Activated CD4-positive, alpha-beta memory T cell treated with anti-CD3 and anti-CD28 coated beads for 36 hours (primary cell): ENCODE measurements at regions not wholly inside any gene's neighbourhood (a gene's known extent, or its start where the extent isn't known, plus 50 kb on each side); places are given as distances from the start of the nearest gene placed in this dataset.
A peak's percentile ranks its signal among the peaks of the same experiment; 100 is the strongest.

Source experiments
- CTCF ChIA-PET: fragments of 350-600 bp; sonication (Branson Sonifier 250); formaldehyde crosslinking; loops from one replicate; lab custom pipeline; 2021; ENCODE audit warnings: antibody characterized with exemption, inconsistent platforms; lab: Charles Lee
- POLR2A ChIA-PET: fragments of 350-600 bp; sonication (Branson Sonifier 250); formaldehyde crosslinking; loops from one replicate; lab custom pipeline; 2021; ENCODE audit warnings: antibody characterized with exemption; lab: Charles Lee
- DNase-seq: peaks from one replicate; pipeline ENCODE4 v3.0.0-alpha.2; 2020
- H3K27ac Mint-ChIP-seq: one replicate; pipeline ENCODE4 v1.8.0; 2021; ENCODE audit warnings: mixed read lengths
- H3K27me3 Mint-ChIP-seq: one replicate; pipeline ENCODE4 v1.8.0; 2021; ENCODE audit warnings: mixed read lengths
- H3K36me3 Mint-ChIP-seq: one replicate; pipeline ENCODE4 v1.8.0; 2021; ENCODE audit warnings: mixed read lengths
- H3K4me1 Mint-ChIP-seq: one replicate; pipeline ENCODE4 v1.8.0; 2021; ENCODE audit warnings: low read depth, mixed read lengths
- H3K4me3 Mint-ChIP-seq: one replicate; pipeline ENCODE4 v1.8.0; 2021; ENCODE audit warnings: mild to moderate bottlenecking, mixed read lengths
- H3K9me3 Mint-ChIP-seq: one replicate; pipeline ENCODE4 v1.8.0; 2021; ENCODE audit warnings: mixed read lengths
- intact Hi-C: fragments of 100-400 bp; cut with micrococcal nuclease; formaldehyde crosslinking; loops from one replicate; pipeline ENCODE4 v1.15.1; 2023

DNA sequence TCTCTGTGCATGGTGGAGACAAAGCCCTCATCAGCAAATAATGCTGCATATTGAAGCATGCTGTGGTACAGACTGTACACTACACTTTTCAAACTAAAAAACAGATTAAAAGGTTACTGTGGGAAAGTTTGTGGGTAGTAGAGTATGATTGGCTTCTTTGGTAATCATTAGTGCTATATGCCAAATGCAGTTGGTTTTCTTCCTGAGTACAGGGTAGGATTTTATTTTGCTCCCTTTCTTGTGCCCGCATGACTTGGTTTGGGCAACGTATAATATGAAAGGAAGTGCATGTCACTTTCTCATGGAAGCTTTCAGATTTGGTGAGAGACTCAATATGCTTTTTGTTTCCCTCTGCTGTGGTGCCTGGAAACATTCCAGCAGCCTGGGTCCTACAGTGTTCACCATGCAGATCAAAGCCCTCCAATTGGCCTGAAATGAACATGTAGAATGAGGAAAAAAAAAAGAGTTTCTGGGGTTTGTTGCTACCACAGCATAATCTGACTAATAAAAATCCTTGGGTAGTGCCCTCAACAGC, 270.7 kb upstream of the ADGRB3 start:
- Mint-ChIP-seq H3K27me3 (no peaks in the 10 kb centered on the region), H3K27ac (no peak overlapping the region), H3K4me1 (no peaks in the 10 kb centered on the region), H3K36me3 (no peaks in the 10 kb centered on the region), H3K4me3 (no peak overlapping the region), H3K9me3 (peaks cover 17% of the 10 kb centered on the region)
- intact Hi-C loops, result no loop called here
- no peak for DNase-seq
- ChIA-PET POLR2A (interaction anchor here (0.6 kb wide), 1 partner anchor 1013 kb away, joined by 3 read pairs; no protein-coding TSS in a partner anchor), CTCF (no interaction called here)

- POLR2A ChIA-PET, result no interaction called here
- CTCF ChIA-PET, result no interaction called here
- no peaks in the 10 kb centered on the region for H3K27me3 Mint-ChIP-seq
- intact Hi-C loops, result no loop called here
- H3K9me3 Mint-ChIP-seq, result peaks cover 3% of the 10 kb centered on the region
- no peaks in the 10 kb centered on the region for H3K4me1 Mint-ChIP-seq
- H3K36me3 Mint-ChIP-seq, result no peaks in the 10 kb centered on the region
- DNase-seq, result peak; percentile 11
- no peak overlapping the region for H3K4me3 Mint-ChIP-seq
- no peak overlapping the region for H3K27ac Mint-ChIP-seq
These were observed 291.2 kb upstream of the ADGRB3 start for GRCh38 chr6:68343901-68344300.

- Mint-ChIP-seq H3K36me3 (no peaks in the 10 kb centered on the region), H3K4me3 (no peak overlapping the region), H3K27me3 (no peaks in the 10 kb centered on the region), H3K4me1 (no peaks in the 10 kb centered on the region), H3K27ac (no peak overlapping the region), H3K9me3 (peaks cover 3% of the 10 kb centered on the region)
- ChIA-PET CTCF (no interaction called here), POLR2A (no interaction called here)
- intact Hi-C loops, result no loop called here
- DNase-seq, result no peak
These were observed 292.8 kb upstream of the ADGRB3 start for GRCh38 chr6:68342286-68342685.

GRCh38 chr6:68339488-68340131, 295.5 kb upstream of the ADGRB3 start:
- intact Hi-C loops, result no loop called here
- Mint-ChIP-seq H3K36me3 (no peaks in the 10 kb centered on the region), H3K4me3 (no peak overlapping the region), H3K27me3 (no peaks in the 10 kb centered on the region), H3K9me3 (no peaks in the 10 kb centered on the region), H3K4me1 (no peaks in the 10 kb centered on the region), H3K27ac (no peak overlapping the region)
- ChIA-PET POLR2A (no interaction called here), CTCF (no interaction called here)
- no peak for DNase-seq

DNA sequence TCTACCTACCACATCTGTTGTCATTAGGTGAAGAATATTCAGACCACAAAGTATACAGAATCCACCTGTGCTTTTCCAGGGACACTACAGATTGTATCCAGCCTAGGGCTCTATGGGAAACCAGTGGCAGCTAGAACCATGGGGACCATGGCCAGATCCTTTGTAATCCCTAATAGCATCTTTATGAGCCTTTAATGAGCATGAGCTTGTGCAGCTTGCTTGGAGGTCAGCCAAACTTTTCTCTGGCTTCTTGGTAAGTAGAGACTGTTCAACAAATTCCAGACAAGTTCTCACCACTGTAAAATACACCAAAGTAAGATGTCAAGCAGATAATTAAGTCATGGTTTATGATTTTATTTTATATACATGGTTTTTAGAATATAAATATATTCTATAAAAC, 301.6 kb upstream of the ADGRB3 start:
- intact Hi-C loops, result no loop called here
- ChIA-PET CTCF (no interaction called here), POLR2A (no interaction called here)
- Mint-ChIP-seq H3K27ac (no peak overlapping the region), H3K27me3 (no peaks in the 10 kb centered on the region), H3K36me3 (no peaks in the 10 kb centered on the region), H3K9me3 (no peaks in the 10 kb centered on the region), H3K4me3 (no peak overlapping the region), H3K4me1 (no peaks in the 10 kb centered on the region)
- DNase-seq, result no peak

GRCh38 chr6:68328156-68328555, 306.9 kb upstream of the ADGRB3 start:
- CTCF ChIA-PET, result no interaction called here
- no peaks in the 10 kb centered on the region for H3K9me3 Mint-ChIP-seq
- no peaks in the 10 kb centered on the region for H3K4me1 Mint-ChIP-seq
- no peaks in the 10 kb centered on the region for H3K36me3 Mint-ChIP-seq
- no peak for DNase-seq
- H3K4me3 Mint-ChIP-seq, result no peak overlapping the region
- POLR2A ChIA-PET, result no interaction called here
- no peaks in the 10 kb centered on the region for H3K27me3 Mint-ChIP-seq
- intact Hi-C loops, result no loop called here
- no peak overlapping the region for H3K27ac Mint-ChIP-seq

DNA sequence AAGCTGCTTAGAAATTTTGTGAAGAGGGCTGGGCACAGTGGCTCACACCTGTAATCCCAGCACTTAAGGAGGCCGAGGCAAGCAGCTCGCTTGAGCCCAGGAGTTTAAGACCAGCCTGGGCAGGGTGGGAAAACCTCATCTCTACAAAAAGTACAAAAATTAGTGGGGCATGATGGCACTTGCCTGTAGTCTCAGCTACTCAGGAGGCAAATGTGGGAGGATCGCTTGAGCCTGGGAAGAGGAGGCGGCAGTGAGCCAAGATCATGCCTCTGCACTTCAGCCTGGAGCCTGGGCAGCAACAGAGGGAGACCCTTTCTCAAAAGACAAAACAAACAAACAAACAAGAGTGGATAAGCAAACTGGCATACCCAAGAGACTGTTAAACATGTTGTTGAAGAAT, 308.3 kb upstream of the ADGRB3 start:
- no peak for DNase-seq
- no peaks in the 10 kb centered on the region for H3K9me3 Mint-ChIP-seq
- no peaks in the 10 kb centered on the region for H3K27me3 Mint-ChIP-seq
- POLR2A ChIA-PET, result no interaction called here
- CTCF ChIA-PET, result no interaction called here
- no peak overlapping the region for H3K27ac Mint-ChIP-seq
- no peak overlapping the region for H3K4me3 Mint-ChIP-seq
- no peaks in the 10 kb centered on the region for H3K4me1 Mint-ChIP-seq
- no peaks in the 10 kb centered on the region for H3K36me3 Mint-ChIP-seq
- intact Hi-C loops, result no loop called here

- CTCF ChIA-PET, result no interaction called here
- H3K27ac Mint-ChIP-seq, result no peak overlapping the region
These were observed 317.7 kb upstream of the ADGRB3 start for GRCh38 chr6:68317366-68317765.

GRCh38 chr6:68313911-68314310, 321.2 kb upstream of the ADGRB3 start:
- CTCF ChIA-PET, result no interaction called here
- no peak overlapping the region for H3K4me3 Mint-ChIP-seq

More at GRCh38 chr6:68317366-68317765, 317.7 kb upstream of the ADGRB3 start:
- intact Hi-C loops, result no loop called here
- POLR2A ChIA-PET, result no interaction called here
- Mint-ChIP-seq H3K36me3 (no peaks in the 10 kb centered on the region), H3K4me3 (no peak overlapping the region), H3K9me3 (peaks cover 8% of the 10 kb centered on the region), H3K4me1 (no peaks in the 10 kb centered on the region), H3K27me3 (no peaks in the 10 kb centered on the region)
- DNase-seq, result no peak

DNA sequence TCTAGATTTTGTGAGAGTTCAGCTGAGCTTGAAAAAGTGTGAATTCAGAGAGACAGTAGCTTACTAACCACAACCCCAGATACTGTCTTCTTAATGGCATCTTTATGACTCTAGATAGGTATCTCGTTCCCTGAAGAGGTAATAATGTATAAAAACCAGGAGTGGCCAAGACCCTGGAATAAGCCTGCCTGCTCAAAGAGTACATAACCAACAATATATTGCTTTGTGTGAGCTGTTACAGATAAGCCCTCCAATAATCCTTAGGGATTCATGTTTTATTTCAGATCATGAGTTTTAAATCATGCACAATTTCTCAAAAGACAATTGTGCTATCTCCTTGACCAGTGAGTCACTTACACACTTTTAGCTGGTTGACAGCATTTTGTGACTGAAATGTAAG, 327.8 kb upstream of the ADGRB3 start:
- Mint-ChIP-seq H3K9me3 (peaks cover 12% of the 10 kb centered on the region), H3K27ac (no peak overlapping the region)
- POLR2A ChIA-PET, result no interaction called here

More at GRCh38 chr6:68313911-68314310, 321.2 kb upstream of the ADGRB3 start:
- no peak for DNase-seq
- no peaks in the 10 kb centered on the region for H3K36me3 Mint-ChIP-seq
- H3K9me3 Mint-ChIP-seq, result peaks cover 4% of the 10 kb centered on the region
- no peaks in the 10 kb centered on the region for H3K27me3 Mint-ChIP-seq
- no peaks in the 10 kb centered on the region for H3K4me1 Mint-ChIP-seq
- H3K27ac Mint-ChIP-seq, result no peak overlapping the region
- intact Hi-C loops, result no loop called here
- POLR2A ChIA-PET, result no interaction called here

GRCh38 chr6:68296126-68296525, 339.0 kb upstream of the ADGRB3 start:
- POLR2A ChIA-PET, result no interaction called here

More for the DNA sequence above, 327.8 kb upstream of the ADGRB3 start:
- no peaks in the 10 kb centered on the region for H3K36me3 Mint-ChIP-seq
- H3K4me1 Mint-ChIP-seq, result no peaks in the 10 kb centered on the region
- DNase-seq, result no peak
- no peaks in the 10 kb centered on the region for H3K27me3 Mint-ChIP-seq
- H3K4me3 Mint-ChIP-seq, result no peak overlapping the region
- intact Hi-C loops, result no loop called here
- CTCF ChIA-PET, result no interaction called here

GRCh38 chr6:68282646-68283045, 352.4 kb upstream of the ADGRB3 start:
- Mint-ChIP-seq H3K4me1 (no peaks in the 10 kb centered on the region), H3K27ac (no peak overlapping the region), H3K27me3 (no peaks in the 10 kb centered on the region), H3K4me3 (no peak overlapping the region), H3K9me3 (peaks cover 4% of the 10 kb centered on the region), H3K36me3 (no peaks in the 10 kb centered on the region)
- DNase-seq, result no peak
- ChIA-PET CTCF (no interaction called here), POLR2A (no interaction called here)
- intact Hi-C loops, result no loop called here

More at GRCh38 chr6:68296126-68296525, 339.0 kb upstream of the ADGRB3 start:
- intact Hi-C loops, result no loop called here
- H3K36me3 Mint-ChIP-seq, result no peaks in the 10 kb centered on the region
- H3K27me3 Mint-ChIP-seq, result no peaks in the 10 kb centered on the region
- no peak for DNase-seq
- H3K4me3 Mint-ChIP-seq, result no peak overlapping the region
- CTCF ChIA-PET, result no interaction called here
- no peak overlapping the region for H3K27ac Mint-ChIP-seq
- no peaks in the 10 kb centered on the region for H3K4me1 Mint-ChIP-seq
- H3K9me3 Mint-ChIP-seq, result peaks cover 14% of the 10 kb centered on the region
